Lower leg skin (tissue), 3 donors: ENCODE measurements at regions not wholly inside any gene's neighbourhood (a gene's known extent, or its start where the extent isn't known, plus 50 kb on each side); places are given as distances from the start of the nearest gene placed in this dataset.

ENCODE experiments used
- CTCF ChIP-seq, 3 donors: fragments of 450-650 bp; IDR thresholded peaks; one replicate each; pipeline ENCODE4 v1.5.1; 2016; ENCODE audit warnings: antibody characterized with exemption in 3 of 3, mild to moderate bottlenecking in 3 of 3, moderate library complexity in 2 of 3
- POLR2A ChIP-seq, 2 donors: fragments of 450-650 bp; IDR thresholded peaks; one replicate each; pipeline ENCODE4 v1.6.1; 2016 to 2017; ENCODE audit warnings: antibody characterized with exemption in 2 of 2, mild to moderate bottlenecking in 1 of 2, moderate library complexity in 1 of 2

GRCh38 chr5:87948486-87948885 is 320.2 kb downstream of the TMEM161B start:
- TF ChIP-seq CTCF (IDR thresholded peaks at IDR 0.05) (no peak), POLR2A (IDR thresholded peaks at IDR 0.05) (no peak)
